GM23338 (cell line): ENCODE measurements at regions not wholly inside any gene's neighbourhood (a gene's known extent, or its start where the extent isn't known, plus 50 kb on each side); places are given as distances from the start of the nearest gene placed in this dataset.

Experiments
- ATAC-seq: fragments of 200-7000 bp; cut with Tn5 transposase; 3 replicates; pipeline ENCODE4 v1.9.1; 2020
- DNase-seq: peaks from one replicate; pipeline ENCODE4 v3.0.0-alpha.2; 2015; ENCODE audit warnings: low spot score
- H2AFZ ChIP-seq: fragments of 200-600 bp; sonication (generic); 2 replicates; pipeline ENCODE4 v1.8.0; 2016; ENCODE audit warnings: antibody characterized with exemption, mild to moderate bottlenecking, moderate library complexity
- H3F3A ChIP-seq: fragments of 200-600 bp; sonication (generic); replicated peaks from 2 replicates; pipeline ENCODE4 v1.8.0; 2017; ENCODE audit warnings: antibody characterized with exemption, mixed run types, low read depth
- H3K27ac ChIP-seq: fragments of 200-600 bp; sonication (generic); 2 replicates; pipeline ENCODE4 v1.6.1; 2016; ENCODE audit warnings: low read depth
- H3K27me3 ChIP-seq: fragments of 200-600 bp; sonication (generic); 2 replicates; pipeline ENCODE4 v1.8.0; 2016; ENCODE audit warnings: mild to moderate bottlenecking, mixed run types, moderate library complexity; ENCODE audit not compliant: insufficient read depth
- H3K36me3 ChIP-seq: fragments of 200-600 bp; sonication (generic); 2 replicates; pipeline ENCODE4 v1.8.0; 2016; ENCODE audit warnings: mild to moderate bottlenecking; ENCODE audit not compliant: insufficient read depth
- H3K4me1 ChIP-seq: fragments of 200-600 bp; sonication (generic); 2 replicates; pipeline ENCODE4 v1.8.0; 2016; ENCODE audit warnings: mild to moderate bottlenecking, moderate library complexity; ENCODE audit not compliant: insufficient read depth
- H3K4me2 ChIP-seq: fragments of 200-600 bp; sonication (generic); 2 replicates; pipeline ENCODE4 v1.7.1; 2017; ENCODE audit warnings: mixed run types
- H3K4me3 ChIP-seq: fragments of 200-600 bp; sonication (generic); 2 replicates; pipeline ENCODE4 v1.6.1; 2016; ENCODE audit warnings: mixed run types
- H3K79me2 ChIP-seq: fragments of 200-600 bp; sonication (generic); replicated peaks from 2 replicates; pipeline ENCODE4 v1.8.0; 2017; ENCODE audit warnings: mild to moderate bottlenecking; ENCODE audit not compliant: insufficient read depth
- H3K9me2 ChIP-seq: fragments of 200-600 bp; sonication (generic); 2 replicates; pipeline ENCODE4 v1.8.0; 2017; ENCODE audit not compliant: insufficient read depth
- H4K20me1 ChIP-seq: fragments of 200-600 bp; sonication (generic); replicated peaks from 2 replicates; pipeline ENCODE4 v1.8.0; 2017; ENCODE audit warnings: mild to moderate bottlenecking; ENCODE audit not compliant: insufficient read depth
- H3K27ac Mint-ChIP-seq: 2 replicates; pipeline ENCODE4 v1.8.0; 2020; ENCODE audit warnings: inconsistent platforms, mild to moderate bottlenecking, moderate library complexity, mixed read lengths
- H3K27me3 Mint-ChIP-seq: 3 replicates; pipeline ENCODE4 v1.8.0; 2022; ENCODE audit warnings: low read depth, mild to moderate bottlenecking, moderate library complexity, mixed read lengths, inconsistent platforms; ENCODE audit not compliant: insufficient read depth, poor library complexity
- H3K36me3 Mint-ChIP-seq: 3 replicates; pipeline ENCODE4 v1.8.0; 2021; ENCODE audit warnings: low read depth, mild to moderate bottlenecking, inconsistent platforms, moderate library complexity, mixed read lengths
- H3K4me1 Mint-ChIP-seq: 3 replicates; pipeline ENCODE4 v1.8.0; 2020; ENCODE audit warnings: mild to moderate bottlenecking, inconsistent platforms, mixed read lengths
- H3K4me3 Mint-ChIP-seq: 3 replicates; pipeline ENCODE4 v1.8.0; 2021; ENCODE audit warnings: moderate library complexity, mild to moderate bottlenecking, inconsistent platforms, mixed read lengths
- H3K9me3 Mint-ChIP-seq: 3 replicates; pipeline ENCODE4 v1.8.0; 2020; ENCODE audit warnings: moderate library complexity, mild to moderate bottlenecking, inconsistent platforms, mixed read lengths
- CREB1 ChIP-seq: fragments of 250-450 bp; sonication (Bioruptor Pico); IDR thresholded peaks from 2 replicates; pipeline ENCODE4 v1.5.0; 2020; ENCODE audit warnings: low read depth, mild to moderate bottlenecking, moderate library complexity
- EZH2 ChIP-seq: fragments of 200-600 bp; sonication (generic); IDR thresholded peaks from one replicate; pipeline ENCODE4 v1.8.0; 2017; ENCODE audit warnings: antibody characterized with exemption, mild to moderate bottlenecking, low read depth; ENCODE audit not compliant: unreplicated experiment
- EZH2phosphoT487 ChIP-seq: fragments of 200-600 bp; sonication (generic); IDR thresholded peaks from one replicate; pipeline ENCODE4 v1.8.1; 2018; ENCODE audit warnings: antibody characterized with exemption; ENCODE audit not compliant: unreplicated experiment
- JUNB ChIP-seq: IDR thresholded peaks from one replicate; pipeline ENCODE4 v1.6.1; 2016; ENCODE audit warnings: antibody characterized with exemption; ENCODE audit not compliant: unreplicated experiment
- NANOG ChIP-seq: IDR thresholded peaks from 2 replicates; pipeline ENCODE4 v1.6.1; 2016; ENCODE audit warnings: antibody characterized with exemption, borderline replicate concordance
- POLR2AphosphoS5 ChIP-seq: IDR thresholded peaks from 2 replicates; pipeline ENCODE4 v1.6.1; 2016; ENCODE audit warnings: antibody characterized with exemption, low read depth
- STAT1 ChIP-seq: IDR thresholded peaks from one replicate; pipeline ENCODE4 v1.6.1; 2016; ENCODE audit warnings: antibody characterized with exemption; ENCODE audit not compliant: unreplicated experiment
- ZNF114 ChIP-seq: fragments of 250-450 bp; sonication (Bioruptor Pico); IDR thresholded peaks from 2 replicates; pipeline ENCODE4 v1.5.0; 2020; ENCODE audit warnings: mild to moderate bottlenecking, moderate library complexity
- ZNF331 ChIP-seq: fragments of 250-450 bp; sonication (Bioruptor Pico); IDR thresholded peaks from 2 replicates; pipeline ENCODE4 v1.5.0; 2020; ENCODE audit warnings: low read depth, mild to moderate bottlenecking, moderate library complexity
- TF ChIP-seq, protein P1 (sequence below): fragments of 250-450 bp; sonication (Bioruptor Pico); IDR thresholded peaks from 2 replicates; pipeline ENCODE4 v1.5.0; 2020; ENCODE audit warnings: mild to moderate bottlenecking, moderate library complexity
- TF ChIP-seq, protein P2 (sequence below): IDR thresholded peaks from 2 replicates; pipeline ENCODE4 v1.6.1; 2016; ENCODE audit warnings: antibody characterized with exemption
- TF ChIP-seq, protein P3 (sequence below), 2 experiments: fragments of 200-600 bp in 1 of 2; sonication (generic) in 1 of 2; conservative IDR thresholded peaks; 2 replicates each; pipeline versions ENCODE4 v1.5.1 to v1.6.1; 2016 to 2017; ENCODE audit warnings: antibody characterized with exemption in 2 of 2, low read depth in 2 of 2, mild to moderate bottlenecking in 2 of 2, moderate library complexity in 1 of 2
- TF ChIP-seq, protein P4 (sequence below): IDR thresholded peaks from one replicate; pipeline ENCODE4 v1.6.1; 2018; ENCODE audit warnings: antibody characterized with exemption; ENCODE audit not compliant: unreplicated experiment

DNA sequence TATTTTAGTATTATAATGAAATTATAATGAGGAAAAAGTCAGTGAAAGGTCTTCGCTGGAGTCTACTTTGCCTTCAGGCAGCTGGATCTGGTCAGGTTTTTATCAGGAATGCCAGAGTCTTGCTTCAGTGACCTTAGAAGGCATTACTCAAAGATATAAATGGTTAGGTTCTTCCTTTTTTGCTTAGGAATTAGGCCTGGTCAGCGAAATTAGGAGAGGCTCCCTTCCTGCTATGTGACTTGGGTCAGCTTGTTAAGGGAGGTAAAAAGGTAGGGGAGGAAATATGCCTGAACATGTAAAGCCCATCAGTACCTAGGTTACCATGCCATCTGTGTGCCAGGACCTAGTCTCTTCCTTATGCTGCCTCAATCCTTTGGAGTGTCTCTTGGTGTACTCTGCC, 115.1 kb downstream of the OTOR start:
- TF ChIP-seq CREB1 = no peak
- TF ChIP-seq, protein P1, sequence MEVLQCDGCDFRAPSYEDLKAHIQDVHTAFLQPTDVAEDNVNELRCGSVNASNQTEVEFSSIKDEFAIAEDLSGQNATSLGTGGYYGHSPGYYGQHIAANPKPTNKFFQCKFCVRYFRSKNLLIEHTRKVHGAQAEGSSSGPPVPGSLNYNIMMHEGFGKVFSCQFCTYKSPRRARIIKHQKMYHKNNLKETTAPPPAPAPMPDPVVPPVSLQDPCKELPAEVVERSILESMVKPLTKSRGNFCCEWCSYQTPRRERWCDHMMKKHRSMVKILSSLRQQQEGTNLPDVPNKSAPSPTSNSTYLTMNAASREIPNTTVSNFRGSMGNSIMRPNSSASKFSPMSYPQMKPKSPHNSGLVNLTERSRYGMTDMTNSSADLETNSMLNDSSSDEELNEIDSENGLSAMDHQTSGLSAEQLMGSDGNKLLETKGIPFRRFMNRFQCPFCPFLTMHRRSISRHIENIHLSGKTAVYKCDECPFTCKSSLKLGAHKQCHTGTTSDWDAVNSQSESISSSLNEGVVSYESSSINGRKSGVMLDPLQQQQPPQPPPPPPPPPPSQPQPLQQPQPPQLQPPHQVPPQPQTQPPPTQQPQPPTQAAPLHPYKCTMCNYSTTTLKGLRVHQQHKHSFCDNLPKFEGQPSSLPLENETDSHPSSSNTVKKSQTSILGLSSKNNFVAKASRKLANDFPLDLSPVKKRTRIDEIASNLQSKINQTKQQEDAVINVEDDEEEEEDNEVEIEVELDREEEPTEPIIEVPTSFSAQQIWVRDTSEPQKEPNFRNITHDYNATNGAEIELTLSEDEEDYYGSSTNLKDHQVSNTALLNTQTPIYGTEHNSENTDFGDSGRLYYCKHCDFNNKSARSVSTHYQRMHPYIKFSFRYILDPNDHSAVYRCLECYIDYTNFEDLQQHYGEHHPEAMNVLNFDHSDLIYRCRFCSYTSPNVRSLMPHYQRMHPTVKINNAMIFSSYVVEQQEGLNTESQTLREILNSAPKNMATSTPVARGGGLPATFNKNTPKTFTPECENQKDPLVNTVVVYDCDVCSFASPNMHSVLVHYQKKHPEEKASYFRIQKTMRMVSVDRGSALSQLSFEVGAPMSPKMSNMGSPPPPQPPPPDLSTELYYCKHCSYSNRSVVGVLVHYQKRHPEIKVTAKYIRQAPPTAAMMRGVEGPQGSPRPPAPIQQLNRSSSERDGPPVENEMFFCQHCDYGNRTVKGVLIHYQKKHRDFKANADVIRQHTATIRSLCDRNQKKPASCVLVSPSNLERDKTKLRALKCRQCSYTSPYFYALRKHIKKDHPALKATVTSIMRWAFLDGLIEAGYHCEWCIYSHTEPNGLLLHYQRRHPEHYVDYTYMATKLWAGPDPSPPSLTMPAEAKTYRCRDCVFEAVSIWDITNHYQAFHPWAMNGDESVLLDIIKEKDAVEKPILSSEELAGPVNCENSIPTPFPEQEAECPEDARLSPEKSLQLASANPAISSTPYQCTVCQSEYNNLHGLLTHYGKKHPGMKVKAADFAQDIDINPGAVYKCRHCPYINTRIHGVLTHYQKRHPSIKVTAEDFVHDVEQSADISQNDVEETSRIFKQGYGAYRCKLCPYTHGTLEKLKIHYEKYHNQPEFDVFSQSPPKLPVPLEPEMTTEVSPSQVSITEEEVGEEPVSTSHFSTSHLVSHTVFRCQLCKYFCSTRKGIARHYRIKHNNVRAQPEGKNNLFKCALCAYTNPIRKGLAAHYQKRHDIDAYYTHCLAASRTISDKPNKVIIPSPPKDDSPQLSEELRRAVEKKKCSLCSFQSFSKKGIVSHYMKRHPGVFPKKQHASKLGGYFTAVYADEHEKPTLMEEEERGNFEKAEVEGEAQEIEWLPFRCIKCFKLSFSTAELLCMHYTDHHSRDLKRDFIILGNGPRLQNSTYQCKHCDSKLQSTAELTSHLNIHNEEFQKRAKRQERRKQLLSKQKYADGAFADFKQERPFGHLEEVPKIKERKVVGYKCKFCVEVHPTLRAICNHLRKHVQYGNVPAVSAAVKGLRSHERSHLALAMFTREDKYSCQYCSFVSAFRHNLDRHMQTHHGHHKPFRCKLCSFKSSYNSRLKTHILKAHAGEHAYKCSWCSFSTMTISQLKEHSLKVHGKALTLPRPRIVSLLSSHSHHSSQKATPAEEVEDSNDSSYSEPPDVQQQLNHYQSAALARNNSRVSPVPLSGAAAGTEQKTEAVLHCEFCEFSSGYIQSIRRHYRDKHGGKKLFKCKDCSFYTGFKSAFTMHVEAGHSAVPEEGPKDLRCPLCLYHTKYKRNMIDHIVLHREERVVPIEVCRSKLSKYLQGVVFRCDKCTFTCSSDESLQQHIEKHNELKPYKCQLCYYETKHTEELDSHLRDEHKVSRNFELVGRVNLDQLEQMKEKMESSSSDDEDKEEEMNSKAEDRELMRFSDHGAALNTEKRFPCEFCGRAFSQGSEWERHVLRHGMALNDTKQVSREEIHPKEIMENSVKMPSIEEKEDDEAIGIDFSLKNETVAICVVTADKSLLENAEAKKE (CRISPR knock-in tag) = no peak
- no peak for TF ChIP-seq POLR2AphosphoS5
- TF ChIP-seq, protein P2, sequence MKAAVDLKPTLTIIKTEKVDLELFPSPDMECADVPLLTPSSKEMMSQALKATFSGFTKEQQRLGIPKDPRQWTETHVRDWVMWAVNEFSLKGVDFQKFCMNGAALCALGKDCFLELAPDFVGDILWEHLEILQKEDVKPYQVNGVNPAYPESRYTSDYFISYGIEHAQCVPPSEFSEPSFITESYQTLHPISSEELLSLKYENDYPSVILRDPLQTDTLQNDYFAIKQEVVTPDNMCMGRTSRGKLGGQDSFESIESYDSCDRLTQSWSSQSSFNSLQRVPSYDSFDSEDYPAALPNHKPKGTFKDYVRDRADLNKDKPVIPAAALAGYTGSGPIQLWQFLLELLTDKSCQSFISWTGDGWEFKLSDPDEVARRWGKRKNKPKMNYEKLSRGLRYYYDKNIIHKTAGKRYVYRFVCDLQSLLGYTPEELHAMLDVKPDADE = no peak
- no peak for TF ChIP-seq STAT1
- no peak for TF ChIP-seq EZH2phosphoT487
- TF ChIP-seq EZH2 = no peak
- no peak for TF ChIP-seq ZNF114 (CRISPR knock-in tag)
- no peak for TF ChIP-seq JUNB
- no peak for TF ChIP-seq ZNF331 (CRISPR knock-in tag)
- TF ChIP-seq, protein P3, sequence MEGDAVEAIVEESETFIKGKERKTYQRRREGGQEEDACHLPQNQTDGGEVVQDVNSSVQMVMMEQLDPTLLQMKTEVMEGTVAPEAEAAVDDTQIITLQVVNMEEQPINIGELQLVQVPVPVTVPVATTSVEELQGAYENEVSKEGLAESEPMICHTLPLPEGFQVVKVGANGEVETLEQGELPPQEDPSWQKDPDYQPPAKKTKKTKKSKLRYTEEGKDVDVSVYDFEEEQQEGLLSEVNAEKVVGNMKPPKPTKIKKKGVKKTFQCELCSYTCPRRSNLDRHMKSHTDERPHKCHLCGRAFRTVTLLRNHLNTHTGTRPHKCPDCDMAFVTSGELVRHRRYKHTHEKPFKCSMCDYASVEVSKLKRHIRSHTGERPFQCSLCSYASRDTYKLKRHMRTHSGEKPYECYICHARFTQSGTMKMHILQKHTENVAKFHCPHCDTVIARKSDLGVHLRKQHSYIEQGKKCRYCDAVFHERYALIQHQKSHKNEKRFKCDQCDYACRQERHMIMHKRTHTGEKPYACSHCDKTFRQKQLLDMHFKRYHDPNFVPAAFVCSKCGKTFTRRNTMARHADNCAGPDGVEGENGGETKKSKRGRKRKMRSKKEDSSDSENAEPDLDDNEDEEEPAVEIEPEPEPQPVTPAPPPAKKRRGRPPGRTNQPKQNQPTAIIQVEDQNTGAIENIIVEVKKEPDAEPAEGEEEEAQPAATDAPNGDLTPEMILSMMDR (conservative IDR thresholded peaks at IDR 0.05; ENCODE audit: low read depth in 2 of 2) = no peak
- TF ChIP-seq, protein P4, sequence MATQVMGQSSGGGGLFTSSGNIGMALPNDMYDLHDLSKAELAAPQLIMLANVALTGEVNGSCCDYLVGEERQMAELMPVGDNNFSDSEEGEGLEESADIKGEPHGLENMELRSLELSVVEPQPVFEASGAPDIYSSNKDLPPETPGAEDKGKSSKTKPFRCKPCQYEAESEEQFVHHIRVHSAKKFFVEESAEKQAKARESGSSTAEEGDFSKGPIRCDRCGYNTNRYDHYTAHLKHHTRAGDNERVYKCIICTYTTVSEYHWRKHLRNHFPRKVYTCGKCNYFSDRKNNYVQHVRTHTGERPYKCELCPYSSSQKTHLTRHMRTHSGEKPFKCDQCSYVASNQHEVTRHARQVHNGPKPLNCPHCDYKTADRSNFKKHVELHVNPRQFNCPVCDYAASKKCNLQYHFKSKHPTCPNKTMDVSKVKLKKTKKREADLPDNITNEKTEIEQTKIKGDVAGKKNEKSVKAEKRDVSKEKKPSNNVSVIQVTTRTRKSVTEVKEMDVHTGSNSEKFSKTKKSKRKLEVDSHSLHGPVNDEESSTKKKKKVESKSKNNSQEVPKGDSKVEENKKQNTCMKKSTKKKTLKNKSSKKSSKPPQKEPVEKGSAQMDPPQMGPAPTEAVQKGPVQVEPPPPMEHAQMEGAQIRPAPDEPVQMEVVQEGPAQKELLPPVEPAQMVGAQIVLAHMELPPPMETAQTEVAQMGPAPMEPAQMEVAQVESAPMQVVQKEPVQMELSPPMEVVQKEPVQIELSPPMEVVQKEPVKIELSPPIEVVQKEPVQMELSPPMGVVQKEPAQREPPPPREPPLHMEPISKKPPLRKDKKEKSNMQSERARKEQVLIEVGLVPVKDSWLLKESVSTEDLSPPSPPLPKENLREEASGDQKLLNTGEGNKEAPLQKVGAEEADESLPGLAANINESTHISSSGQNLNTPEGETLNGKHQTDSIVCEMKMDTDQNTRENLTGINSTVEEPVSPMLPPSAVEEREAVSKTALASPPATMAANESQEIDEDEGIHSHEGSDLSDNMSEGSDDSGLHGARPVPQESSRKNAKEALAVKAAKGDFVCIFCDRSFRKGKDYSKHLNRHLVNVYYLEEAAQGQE = no peak
- TF ChIP-seq NANOG = no peak
- H3K4me1 Mint-ChIP-seq = no peaks in the 10 kb centered on the region
- Histone ChIP-seq H3K27ac (no peak overlapping the region), H3K36me3 (no peaks in the 10 kb centered on the region), H3K9me2 (peaks cover 18% of the 10 kb centered on the region), H3K27me3 (no peaks in the 10 kb centered on the region), H3K79me2 (no peaks in the 10 kb centered on the region), H2AFZ (no peak overlapping the region), H3F3A (no peaks in the 10 kb centered on the region), H3K4me3 (no peak overlapping the region), H3K4me2 (no peak overlapping the region), H3K4me1 (no peaks in the 10 kb centered on the region), H4K20me1 (no peaks in the 10 kb centered on the region)
- no peak overlapping the region for H3K27ac Mint-ChIP-seq
- H3K4me3 Mint-ChIP-seq = no peak overlapping the region
- no peak for DNase-seq
- ATAC-seq = no peak
- H3K27me3 Mint-ChIP-seq = peaks cover 2% of the 10 kb centered on the region
- H3K36me3 Mint-ChIP-seq = no peaks in the 10 kb centered on the region
- no peaks in the 10 kb centered on the region for H3K9me3 Mint-ChIP-seq
